Osteocyte (in vitro differentiated cells): ENCODE measurements at regions not wholly inside any gene's neighbourhood (a gene's known extent, or its start where the extent isn't known, plus 50 kb on each side); places are given as distances from the start of the nearest gene placed in this dataset.

Experiments
- DNase-seq: peaks from one replicate; pipeline ENCODE4 v3.0.0; 2021; ENCODE audit warnings: mixed read lengths; ENCODE audit not compliant: unreplicated experiment; ENCODE audit errors: extremely low spot score
- H3K27ac Mint-ChIP-seq: one replicate; pipeline ENCODE4 v1.8.0; 2021; ENCODE audit warnings: mild to moderate bottlenecking, mixed read lengths; ENCODE audit not compliant: unreplicated experiment
- H3K27me3 Mint-ChIP-seq: one replicate; pipeline ENCODE4 v1.8.0; 2021; ENCODE audit warnings: mixed read lengths; ENCODE audit not compliant: unreplicated experiment
- H3K36me3 Mint-ChIP-seq: one replicate; pipeline ENCODE4 v1.8.0; 2021; ENCODE audit warnings: mixed read lengths; ENCODE audit not compliant: unreplicated experiment
- H3K4me1 Mint-ChIP-seq: one replicate; pipeline ENCODE4 v1.8.0; 2021; ENCODE audit warnings: mixed read lengths; ENCODE audit not compliant: unreplicated experiment
- H3K4me3 Mint-ChIP-seq: one replicate; pipeline ENCODE4 v1.8.0; 2021; ENCODE audit warnings: mild to moderate bottlenecking, moderate library complexity, mixed read lengths; ENCODE audit not compliant: unreplicated experiment
- H3K9me3 Mint-ChIP-seq: one replicate; pipeline ENCODE4 v1.8.0; 2021; ENCODE audit warnings: mixed read lengths; ENCODE audit not compliant: unreplicated experiment
- TF ChIP-seq, protein P1 (sequence below): fragments of 200-600 bp; sonication (generic); IDR thresholded peaks from 2 replicates; pipeline ENCODE4 v1.5.0; 2021; ENCODE audit warnings: antibody characterized with exemption, mild to moderate bottlenecking, moderate library complexity

DNA sequence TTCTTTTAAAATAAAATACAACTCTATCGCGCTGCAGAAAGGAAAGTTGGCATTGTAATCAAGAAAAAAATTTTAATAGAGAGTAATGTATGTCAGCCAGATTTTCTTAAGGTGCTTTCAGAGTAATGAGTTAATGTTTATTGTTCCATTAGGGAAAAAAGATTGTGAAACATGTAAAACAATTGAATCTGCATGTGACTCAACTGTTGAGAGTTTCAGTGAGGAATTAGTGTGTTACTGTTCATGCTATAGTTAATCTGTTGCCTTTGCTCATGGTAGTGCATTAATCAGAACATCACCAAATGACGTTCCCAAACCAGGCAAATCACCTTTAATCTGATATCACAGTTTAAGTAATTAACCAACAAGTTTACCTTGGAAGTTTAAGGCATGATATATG, 600.5 kb downstream of the NR2F1-AS1 start:
- TF ChIP-seq, protein P1, sequence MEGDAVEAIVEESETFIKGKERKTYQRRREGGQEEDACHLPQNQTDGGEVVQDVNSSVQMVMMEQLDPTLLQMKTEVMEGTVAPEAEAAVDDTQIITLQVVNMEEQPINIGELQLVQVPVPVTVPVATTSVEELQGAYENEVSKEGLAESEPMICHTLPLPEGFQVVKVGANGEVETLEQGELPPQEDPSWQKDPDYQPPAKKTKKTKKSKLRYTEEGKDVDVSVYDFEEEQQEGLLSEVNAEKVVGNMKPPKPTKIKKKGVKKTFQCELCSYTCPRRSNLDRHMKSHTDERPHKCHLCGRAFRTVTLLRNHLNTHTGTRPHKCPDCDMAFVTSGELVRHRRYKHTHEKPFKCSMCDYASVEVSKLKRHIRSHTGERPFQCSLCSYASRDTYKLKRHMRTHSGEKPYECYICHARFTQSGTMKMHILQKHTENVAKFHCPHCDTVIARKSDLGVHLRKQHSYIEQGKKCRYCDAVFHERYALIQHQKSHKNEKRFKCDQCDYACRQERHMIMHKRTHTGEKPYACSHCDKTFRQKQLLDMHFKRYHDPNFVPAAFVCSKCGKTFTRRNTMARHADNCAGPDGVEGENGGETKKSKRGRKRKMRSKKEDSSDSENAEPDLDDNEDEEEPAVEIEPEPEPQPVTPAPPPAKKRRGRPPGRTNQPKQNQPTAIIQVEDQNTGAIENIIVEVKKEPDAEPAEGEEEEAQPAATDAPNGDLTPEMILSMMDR = no peak
- Mint-ChIP-seq H3K4me3 (no peak overlapping the region), H3K36me3 (peaks cover 4% of the 10 kb centered on the region), H3K4me1 (no peaks in the 10 kb centered on the region), H3K27ac (no peak overlapping the region), H3K9me3 (peaks cover 8% of the 10 kb centered on the region), H3K27me3 (no peaks in the 10 kb centered on the region)
- DNase-seq = no peak

DNA sequence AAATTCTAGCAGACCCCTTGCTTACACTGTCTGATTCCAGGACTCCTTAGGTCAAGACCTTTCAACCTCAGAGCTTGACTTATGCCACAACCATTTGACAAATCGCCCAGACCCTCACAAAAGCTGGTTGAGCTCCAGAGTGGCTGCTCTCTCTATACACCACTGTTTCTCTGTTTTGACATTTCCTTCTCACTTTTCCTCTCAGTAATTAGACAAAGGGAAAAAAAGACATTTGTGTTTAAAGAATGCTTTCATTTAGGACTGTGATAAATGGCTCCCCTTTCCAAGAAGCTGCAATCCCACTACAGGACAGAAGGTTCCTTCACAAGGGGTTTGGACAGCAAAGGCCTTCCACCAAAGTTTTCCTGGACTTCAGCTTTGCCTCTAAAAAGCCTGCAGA, 601.3 kb downstream of the NR2F1-AS1 start:
- H3K4me1 Mint-ChIP-seq = peaks cover 2% of the 10 kb centered on the region
- peaks cover 4% of the 10 kb centered on the region for H3K36me3 Mint-ChIP-seq
- TF ChIP-seq, protein P1 = no peak
- no peaks in the 10 kb centered on the region for H3K27me3 Mint-ChIP-seq
- peaks cover 5% of the 10 kb centered on the region for H3K9me3 Mint-ChIP-seq
- H3K27ac Mint-ChIP-seq = no peak overlapping the region
- DNase-seq = no peak
- H3K4me3 Mint-ChIP-seq = no peak overlapping the region

DNA sequence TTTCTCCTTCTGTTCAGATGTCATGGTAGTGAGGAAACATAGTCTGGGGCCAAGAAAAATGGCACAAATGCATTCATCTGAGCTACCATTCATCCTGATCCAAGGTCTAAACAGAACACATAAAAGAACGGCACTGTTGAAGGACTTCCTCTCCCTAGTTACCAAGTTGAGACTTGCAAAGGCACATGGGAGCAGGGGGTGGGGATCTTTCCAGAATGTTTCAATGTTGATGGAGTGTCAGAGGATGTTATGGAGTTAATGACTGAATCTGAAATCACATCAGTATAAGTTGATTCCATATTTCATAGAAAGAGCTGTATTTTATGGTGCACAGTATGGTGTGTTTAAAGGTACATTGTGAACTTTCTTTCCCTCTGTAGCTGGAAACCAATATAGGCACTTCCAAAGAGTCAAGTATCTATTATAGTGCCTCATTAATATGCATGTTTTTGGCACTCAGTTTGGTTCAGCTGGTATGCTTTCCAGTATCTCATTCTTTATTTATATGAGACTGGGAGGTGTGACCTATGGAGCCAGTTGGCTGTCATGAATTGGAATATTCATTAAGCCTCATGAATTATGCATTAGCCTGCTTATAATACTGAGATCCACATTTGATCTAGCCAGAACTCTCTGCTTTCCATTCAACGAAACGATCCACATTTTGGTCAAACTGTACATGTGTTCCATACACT, 603.0 kb downstream of the NR2F1-AS1 start:
- H3K27me3 Mint-ChIP-seq = no peaks in the 10 kb centered on the region
- H3K9me3 Mint-ChIP-seq = peaks cover 3% of the 10 kb centered on the region
- H3K36me3 Mint-ChIP-seq = peaks cover 4% of the 10 kb centered on the region
- H3K27ac Mint-ChIP-seq = no peak overlapping the region
- TF ChIP-seq, protein P1 = no peak
- no peak for DNase-seq
- H3K4me3 Mint-ChIP-seq = no peak overlapping the region
- peaks cover 4% of the 10 kb centered on the region for H3K4me1 Mint-ChIP-seq

DNA sequence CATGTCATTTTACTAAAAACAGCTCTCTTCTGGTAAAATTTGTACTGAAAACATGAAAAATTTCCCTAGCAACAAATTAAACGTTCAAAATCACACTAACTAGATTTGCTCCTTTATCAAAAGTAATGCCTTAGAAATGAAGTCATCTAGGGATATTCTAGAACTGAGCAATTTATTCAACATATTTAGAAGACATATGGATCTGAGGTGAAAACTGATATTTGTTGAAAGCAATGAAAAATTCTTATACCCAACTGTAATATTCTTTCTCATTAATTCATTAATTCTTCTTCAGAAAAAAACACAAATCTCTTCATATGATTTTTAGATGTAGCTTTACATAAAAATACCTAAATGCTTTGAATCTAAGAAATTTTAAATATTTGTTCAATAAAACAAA, 604.9 kb downstream of the NR2F1-AS1 start:
- TF ChIP-seq, protein P1 = no peak
- H3K9me3 Mint-ChIP-seq = peaks cover 3% of the 10 kb centered on the region
- H3K27ac Mint-ChIP-seq = no peak overlapping the region
- H3K4me1 Mint-ChIP-seq = peaks cover 4% of the 10 kb centered on the region
- no peaks in the 10 kb centered on the region for H3K27me3 Mint-ChIP-seq
- peaks cover 4% of the 10 kb centered on the region for H3K36me3 Mint-ChIP-seq
- no peak for DNase-seq
- H3K4me3 Mint-ChIP-seq = no peak overlapping the region

DNA sequence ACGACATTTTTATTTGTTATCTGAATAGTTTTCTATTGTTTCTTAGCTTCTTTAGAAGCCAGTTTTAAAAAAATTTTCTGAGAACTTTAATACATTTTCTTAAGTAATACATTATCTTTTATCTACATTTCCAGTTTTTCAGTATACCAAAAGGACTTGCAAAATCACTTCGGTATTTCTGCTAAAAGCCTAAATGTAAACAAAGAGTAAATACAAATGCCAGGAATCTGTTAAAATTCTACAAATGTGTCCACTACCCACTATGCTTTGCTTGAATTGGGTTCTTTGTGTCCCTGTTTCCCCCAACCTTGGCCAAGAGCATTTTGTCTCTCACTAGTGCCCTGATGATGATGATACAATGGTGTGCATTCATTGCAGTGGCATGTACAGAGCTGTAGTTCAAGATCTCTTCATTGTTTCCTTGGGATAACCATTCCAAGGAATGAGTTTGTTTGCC, 611.2 kb downstream of the NR2F1-AS1 start:
- no peaks in the 10 kb centered on the region for H3K27me3 Mint-ChIP-seq
- no peaks in the 10 kb centered on the region for H3K36me3 Mint-ChIP-seq
- no peak for DNase-seq
- H3K27ac Mint-ChIP-seq = no peak overlapping the region
- peaks cover 3% of the 10 kb centered on the region for H3K4me1 Mint-ChIP-seq
- no peaks in the 10 kb centered on the region for H3K9me3 Mint-ChIP-seq
- H3K4me3 Mint-ChIP-seq = no peak overlapping the region
- TF ChIP-seq, protein P1 = no peak
